Endodermal cell (in vitro differentiated cells): ENCODE measurements at regions not wholly inside any gene's neighbourhood (a gene's known extent, or its start where the extent isn't known, plus 50 kb on each side); places are given as distances from the start of the nearest gene placed in this dataset.

Experiments used
- DNase-seq: peaks from one replicate; pipeline ENCODE4 v3.0.0-alpha.2; 2017
- H3K27ac ChIP-seq: 2 replicates; pipeline ENCODE4 v1.5.1; 2013; ENCODE audit warnings: mild to moderate bottlenecking, low read depth, low read length, moderate library complexity
- H3K27me3 ChIP-seq: 2 replicates; pipeline ENCODE4 v1.6.1; 2013; ENCODE audit warnings: mild to moderate bottlenecking, low read length, moderate library complexity; ENCODE audit not compliant: insufficient read depth, control insufficient read depth, poor library complexity, severe bottlenecking
- H3K36me3 ChIP-seq: 2 replicates; pipeline ENCODE4 v1.7.0; 2013; ENCODE audit warnings: mild to moderate bottlenecking, low read length, moderate library complexity; ENCODE audit not compliant: control insufficient read depth, insufficient read depth
- H3K4me1 ChIP-seq: one replicate; pipeline ENCODE4 v1.7.0; 2013; ENCODE audit warnings: low read length; ENCODE audit not compliant: control insufficient read depth, insufficient read depth
- H3K4me3 ChIP-seq: 2 replicates; pipeline ENCODE4 v1.5.1; 2013; ENCODE audit warnings: mild to moderate bottlenecking, low read length, moderate library complexity
- H3K9ac ChIP-seq: 2 replicates; pipeline ENCODE4 v1.6.1; 2013; ENCODE audit warnings: mild to moderate bottlenecking, low read length, moderate library complexity; ENCODE audit not compliant: poor library complexity, severe bottlenecking; ENCODE audit errors: extremely low read depth
- H3K9me3 ChIP-seq: 2 replicates; pipeline ENCODE4 v1.6.1; 2013; ENCODE audit warnings: mild to moderate bottlenecking, low read length, moderate library complexity; ENCODE audit not compliant: control insufficient read depth
- H3K27ac Mint-ChIP-seq: 2 replicates; pipeline ENCODE4 v1.8.0; 2020; ENCODE audit warnings: mixed read lengths
- H3K27me3 Mint-ChIP-seq: 2 replicates; pipeline ENCODE4 v1.8.0; 2021; ENCODE audit warnings: mild to moderate bottlenecking, mixed read lengths; ENCODE audit not compliant: insufficient read depth
- H3K36me3 Mint-ChIP-seq: 2 replicates; pipeline ENCODE4 v1.8.0; 2020; ENCODE audit warnings: low read depth, mixed read lengths
- H3K4me1 Mint-ChIP-seq: 2 replicates; pipeline ENCODE4 v1.8.0; 2020; ENCODE audit warnings: mixed read lengths
- H3K4me3 Mint-ChIP-seq: 2 replicates; pipeline ENCODE4 v1.8.0; 2020; ENCODE audit warnings: mild to moderate bottlenecking, moderate library complexity, mixed read lengths
- H3K9me3 Mint-ChIP-seq: 2 replicates; pipeline ENCODE4 v1.8.0; 2020; ENCODE audit warnings: mild to moderate bottlenecking, mixed read lengths
- WGBS, 2 experiments: methylation state at CpG; one replicate each; pipeline versions ENCODE4 v1.1.5 to v1.1.7; 2013; ENCODE audit warnings: missing lambda C conversion rate in 2 of 2, mixed read lengths in 1 of 2; ENCODE audit not compliant: insufficient coverage in 1 of 2, insufficient read length in 1 of 2; 5-methylcytosine and 5-hydroxymethylcytosine counted together
- TF ChIP-seq, protein P1 (sequence below): fragments of 200-600 bp; sonication (generic); conservative IDR thresholded peaks from 2 replicates; pipeline ENCODE4 v1.5.0; 2021; ENCODE audit warnings: antibody characterized with exemption, mild to moderate bottlenecking

DNA sequence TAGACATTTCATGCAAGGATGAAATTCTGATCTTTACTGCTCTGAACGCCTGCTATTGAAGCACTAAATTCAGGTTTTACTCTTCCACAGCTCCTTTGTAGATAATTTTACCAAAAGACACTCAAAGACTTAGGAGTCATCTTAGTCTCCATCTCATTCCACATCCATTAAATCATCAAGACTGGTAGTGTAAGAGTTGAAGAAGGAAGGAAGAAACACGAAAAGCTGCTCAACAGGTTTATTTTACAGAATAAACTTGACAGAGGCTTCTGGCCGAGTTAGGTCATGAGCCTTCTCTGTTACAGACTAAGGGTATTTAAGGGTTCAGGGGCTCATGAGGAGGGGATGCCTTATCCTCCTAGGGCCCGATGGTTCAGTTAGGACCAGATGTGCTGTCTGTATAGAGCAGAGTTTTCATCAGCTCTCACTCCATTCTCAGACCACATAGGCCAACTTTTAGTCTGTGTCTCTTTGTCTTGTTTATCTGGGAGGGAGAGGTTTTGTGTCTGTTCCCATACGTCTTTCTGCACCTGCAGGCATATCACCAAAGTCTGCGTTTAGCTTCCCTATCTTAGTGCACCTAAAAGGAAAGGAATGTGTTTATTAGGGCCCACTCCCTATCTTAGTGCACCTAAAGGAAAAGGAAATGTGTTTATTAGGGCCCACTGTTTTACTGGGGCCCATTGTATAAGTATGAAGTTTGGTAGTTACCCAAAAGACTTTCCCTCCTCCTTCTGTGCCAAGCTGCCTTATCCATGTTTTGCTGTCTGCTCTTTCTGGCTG lies 57.4 kb upstream of the RGS18 start:
- DNase-seq = no peak
- Histone ChIP-seq H3K4me1 (no peaks in the 10 kb centered on the region), H3K27ac (no peak overlapping the region), H3K9me3 (peaks cover 4% of the 10 kb centered on the region), H3K36me3 (no peaks in the 10 kb centered on the region), H3K4me3 (no peak overlapping the region), H3K27me3 (no peaks in the 10 kb centered on the region), H3K9ac (no peak overlapping the region)
- Mint-ChIP-seq H3K27me3 (peaks cover 3% of the 10 kb centered on the region), H3K4me1 (no peaks in the 10 kb centered on the region), H3K36me3 (no peaks in the 10 kb centered on the region), H3K4me3 (no peak overlapping the region), H3K9me3 (peaks cover 2% of the 10 kb centered on the region), H3K27ac (no peak overlapping the region)
- 91 to 92% methylated on average over 3 to 6 of the region's 6 CpGs for WGBS, 2 experiments
- TF ChIP-seq, protein P1, sequence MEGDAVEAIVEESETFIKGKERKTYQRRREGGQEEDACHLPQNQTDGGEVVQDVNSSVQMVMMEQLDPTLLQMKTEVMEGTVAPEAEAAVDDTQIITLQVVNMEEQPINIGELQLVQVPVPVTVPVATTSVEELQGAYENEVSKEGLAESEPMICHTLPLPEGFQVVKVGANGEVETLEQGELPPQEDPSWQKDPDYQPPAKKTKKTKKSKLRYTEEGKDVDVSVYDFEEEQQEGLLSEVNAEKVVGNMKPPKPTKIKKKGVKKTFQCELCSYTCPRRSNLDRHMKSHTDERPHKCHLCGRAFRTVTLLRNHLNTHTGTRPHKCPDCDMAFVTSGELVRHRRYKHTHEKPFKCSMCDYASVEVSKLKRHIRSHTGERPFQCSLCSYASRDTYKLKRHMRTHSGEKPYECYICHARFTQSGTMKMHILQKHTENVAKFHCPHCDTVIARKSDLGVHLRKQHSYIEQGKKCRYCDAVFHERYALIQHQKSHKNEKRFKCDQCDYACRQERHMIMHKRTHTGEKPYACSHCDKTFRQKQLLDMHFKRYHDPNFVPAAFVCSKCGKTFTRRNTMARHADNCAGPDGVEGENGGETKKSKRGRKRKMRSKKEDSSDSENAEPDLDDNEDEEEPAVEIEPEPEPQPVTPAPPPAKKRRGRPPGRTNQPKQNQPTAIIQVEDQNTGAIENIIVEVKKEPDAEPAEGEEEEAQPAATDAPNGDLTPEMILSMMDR = no peak

DNA sequence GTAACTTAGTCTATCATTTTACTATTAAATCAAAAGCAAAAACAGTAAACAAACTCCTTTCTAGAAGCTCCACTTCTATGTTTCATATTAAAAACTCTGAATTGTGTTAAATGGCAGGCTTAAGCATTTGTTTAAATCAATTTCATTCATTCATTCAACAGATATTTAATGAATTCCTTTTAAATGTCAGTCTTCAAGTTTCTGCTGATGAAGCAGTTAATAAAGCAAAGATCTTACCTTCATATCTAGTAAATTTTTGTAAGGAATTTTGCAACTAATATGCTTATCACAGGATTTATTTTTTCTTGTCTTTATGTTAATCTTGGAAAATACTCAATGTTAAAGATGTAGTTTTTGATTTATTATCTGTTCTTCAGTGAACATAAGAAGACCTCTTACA lies 54.1 kb upstream of the RGS18 start:
- Histone ChIP-seq H3K9me3 (no peaks in the 10 kb centered on the region), H3K27ac (no peak overlapping the region), H3K9ac (no peak overlapping the region), H3K27me3 (no peaks in the 10 kb centered on the region), H3K4me1 (peaks cover 3% of the 10 kb centered on the region), H3K4me3 (no peak overlapping the region), H3K36me3 (no peaks in the 10 kb centered on the region)
- H3K36me3 Mint-ChIP-seq = no peaks in the 10 kb centered on the region
- H3K27ac Mint-ChIP-seq = no peak overlapping the region
- no peak overlapping the region for H3K4me3 Mint-ChIP-seq
- H3K27me3 Mint-ChIP-seq = peaks cover 3% of the 10 kb centered on the region
- no peak for DNase-seq
- TF ChIP-seq, protein P1 = no peak
- H3K9me3 Mint-ChIP-seq = no peaks in the 10 kb centered on the region
- peaks cover 13% of the 10 kb centered on the region for H3K4me1 Mint-ChIP-seq

DNA sequence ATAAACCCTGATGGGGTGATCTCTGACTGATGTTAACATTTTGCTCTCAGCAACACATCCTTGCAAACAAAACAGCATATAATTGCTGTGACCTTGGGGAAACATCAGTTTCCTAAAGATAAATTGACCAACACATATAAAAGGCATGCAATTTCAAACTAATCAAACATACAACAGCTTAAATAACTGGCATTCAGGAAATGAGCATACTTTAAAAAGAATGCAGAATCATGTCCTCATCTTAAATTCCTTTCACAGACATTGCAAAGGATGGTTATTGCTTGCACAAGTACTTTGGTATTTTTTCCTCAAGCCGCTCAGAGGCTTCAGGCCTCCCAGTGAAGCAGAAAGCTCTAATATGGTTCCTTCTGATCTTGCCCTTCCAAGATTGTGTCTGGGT lies 53.4 kb upstream of the RGS18 start:
- H3K27ac Mint-ChIP-seq = no peak overlapping the region
- no peak for DNase-seq
- Histone ChIP-seq H3K4me1 (peaks cover 5% of the 10 kb centered on the region), H3K27ac (no peak overlapping the region), H3K4me3 (no peak overlapping the region), H3K36me3 (no peaks in the 10 kb centered on the region), H3K27me3 (no peaks in the 10 kb centered on the region), H3K9me3 (no peaks in the 10 kb centered on the region), H3K9ac (no peak overlapping the region)
- no peak overlapping the region for H3K4me3 Mint-ChIP-seq
- peaks cover 3% of the 10 kb centered on the region for H3K27me3 Mint-ChIP-seq
- 80 to 97% methylated on average over 1 of the region's 1 CpG for WGBS, 2 experiments
- H3K4me1 Mint-ChIP-seq = peaks cover 20% of the 10 kb centered on the region
- no peaks in the 10 kb centered on the region for H3K9me3 Mint-ChIP-seq
- H3K36me3 Mint-ChIP-seq = no peaks in the 10 kb centered on the region
- TF ChIP-seq, protein P1 = no peak
